Sigmoid colon (tissue), 6 donors: ENCODE measurements at regions not wholly inside any gene's neighbourhood (a gene's known extent, or its start where the extent isn't known, plus 50 kb on each side); places are given as distances from the start of the nearest gene placed in this dataset.

Experiments used
- DNase-seq: peaks from one replicate; pipeline ENCODE4 v3.0.0-alpha.2; 2019
- H3K27ac ChIP-seq, 4 donors: fragments of 200-600 bp; sonication (generic); one replicate each; pipeline ENCODE4 v1.5.1; 2016 to 2019; ENCODE audit warnings: mild to moderate bottlenecking in 1 of 4
- H3K27me3 ChIP-seq, 3 donors: fragments of 200-600 bp; sonication (generic); one replicate each; pipeline ENCODE4 v1.5.1; 2019; ENCODE audit warnings: mild to moderate bottlenecking in 1 of 3
- H3K36me3 ChIP-seq, 4 donors: fragments of 200-600 bp; sonication (generic); one replicate each; pipeline ENCODE4 v1.5.1; 2016 to 2019
- H3K4me1 ChIP-seq, 4 donors: fragments of 200-600 bp; sonication (generic); one replicate each; pipeline ENCODE4 v1.5.1; 2017 to 2019
- H3K4me3 ChIP-seq, 4 donors: fragments of 200-600 bp; sonication (generic); one replicate each; pipeline ENCODE4 v1.5.1; 2017 to 2019; ENCODE audit warnings: mild to moderate bottlenecking in 2 of 4, moderate library complexity in 1 of 4
- H3K9me3 ChIP-seq, 4 donors: fragments of 200-600 bp in 3 of 4; sonication (generic) in 3 of 4; one replicate each; pipeline versions ENCODE4 v1.5.1 to v1.6.1; 2013 to 2019
- CTCF ChIP-seq, 4 experiments: fragments of 450-650 bp in 3 of 4; fragments of 200-600 bp in 1 of 4; IDR thresholded peaks; one replicate each; pipeline ENCODE4 v1.5.1; 2016 to 2019; ENCODE audit warnings: antibody characterized with exemption in 4 of 4, mild to moderate bottlenecking in 3 of 4, moderate library complexity in 2 of 4
- EP300 ChIP-seq, 4 donors: sonication (generic); formaldehyde crosslinking; IDR thresholded peaks; one replicate each; pipeline ENCODE4 v1.6.1; 2017; ENCODE audit warnings: antibody characterized with exemption in 4 of 4
- POLR2A ChIP-seq, 2 donors: fragments of 450-650 bp; IDR thresholded peaks; one replicate each; pipeline ENCODE4 v1.6.1; 2016; ENCODE audit warnings: antibody characterized with exemption in 2 of 2, mild to moderate bottlenecking in 2 of 2, moderate library complexity in 2 of 2
- POLR2AphosphoS5 ChIP-seq, 4 donors: sonication (generic); formaldehyde crosslinking; IDR thresholded peaks; one replicate each; pipeline ENCODE4 v1.6.1; 2017; ENCODE audit warnings: antibody characterized with exemption in 4 of 4
- WGBS, 2 donors: extraction: QIAGEN DNeasy Blood & Tissue Kit; methylation state at CpG; one replicate each; pipeline ENCODE4 v1.1.7; 2013; 5-methylcytosine and 5-hydroxymethylcytosine counted together
- intact Hi-C: fragments of 100-400 bp; cut with DNase I; formaldehyde crosslinking; loops from one replicate; pipeline ENCODE4 v1.15.1; 2023
- donor health status: healthy with polysubstance abuse.
- donor health status: healthy.

GRCh38 chr5:5040712-5041111 lies 99.4 kb upstream of the ADAMTS16 start:
- Histone ChIP-seq H3K27me3 (no peaks in the 10 kb centered on the region), H3K27ac (no peak overlapping the region), H3K4me3 (no peak overlapping the region), H3K9me3 (no peaks in the 10 kb centered on the region), H3K36me3 (no peaks in the 10 kb centered on the region), H3K4me1 (no peaks in the 10 kb centered on the region)
- WGBS, 2 donors: 80 to 86% methylated on average over 3 of the region's 3 CpGs
- intact Hi-C loops: no loop called here
- DNase-seq: no peak
- TF ChIP-seq POLR2A (IDR thresholded peaks at IDR 0.05) (no peak), EP300 (IDR thresholded peaks at IDR 0.05) (no peak), CTCF (IDR thresholded peaks at IDR 0.05) (no peak), POLR2AphosphoS5 (IDR thresholded peaks at IDR 0.05) (no peak)

GRCh38 chr5:5042806-5043205 lies 97.3 kb upstream of the ADAMTS16 start:
- no peak overlapping the region for H3K27ac ChIP-seq
- H3K36me3 ChIP-seq: no peaks in the 10 kb centered on the region
- H3K4me1 ChIP-seq: no peaks in the 10 kb centered on the region
- TF ChIP-seq CTCF (IDR thresholded peaks at IDR 0.05): no peak
- TF ChIP-seq POLR2A (IDR thresholded peaks at IDR 0.05): no peak
- DNase-seq: no peak
- H3K27me3 ChIP-seq: no peaks in the 10 kb centered on the region
- H3K4me3 ChIP-seq: no peak overlapping the region
- intact Hi-C loops: no loop called here
- H3K9me3 ChIP-seq: no peaks in the 10 kb centered on the region

DNA sequence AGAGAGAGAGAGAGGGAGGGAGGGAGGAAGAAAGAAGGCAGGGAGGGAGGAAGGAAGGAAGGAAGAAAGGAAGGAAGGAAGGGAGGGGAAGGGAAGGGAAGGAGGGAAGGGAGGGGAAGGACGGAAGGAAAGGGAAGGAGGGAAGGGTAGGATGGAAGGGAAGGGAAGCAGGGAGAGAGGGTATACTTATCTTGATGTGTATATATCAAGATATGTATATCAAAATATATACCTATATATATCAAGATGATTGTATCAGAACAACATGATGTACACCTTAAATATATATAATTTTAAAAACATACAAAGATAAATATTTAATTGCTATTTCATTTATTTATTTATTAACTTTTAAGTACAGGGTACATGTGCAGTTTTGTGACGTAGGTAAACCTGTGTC lies 96.8 kb upstream of the ADAMTS16 start:
- Histone ChIP-seq H3K36me3 (no peaks in the 10 kb centered on the region), H3K4me3 (no peak overlapping the region), H3K9me3 (no peaks in the 10 kb centered on the region), H3K27ac (no peak overlapping the region), H3K4me1 (no peaks in the 10 kb centered on the region), H3K27me3 (no peaks in the 10 kb centered on the region)
- whole genome bisulfite sequencing, 2 donors: 41 to 53% methylated on average over 2 of the region's 2 CpGs
- no peak for DNase-seq
- intact Hi-C loops: no loop called here
- TF ChIP-seq EP300 (IDR thresholded peaks at IDR 0.05) (no peak), CTCF (IDR thresholded peaks at IDR 0.05) (no peak), POLR2AphosphoS5 (IDR thresholded peaks at IDR 0.05) (no peak), POLR2A (IDR thresholded peaks at IDR 0.05) (no peak)

DNA sequence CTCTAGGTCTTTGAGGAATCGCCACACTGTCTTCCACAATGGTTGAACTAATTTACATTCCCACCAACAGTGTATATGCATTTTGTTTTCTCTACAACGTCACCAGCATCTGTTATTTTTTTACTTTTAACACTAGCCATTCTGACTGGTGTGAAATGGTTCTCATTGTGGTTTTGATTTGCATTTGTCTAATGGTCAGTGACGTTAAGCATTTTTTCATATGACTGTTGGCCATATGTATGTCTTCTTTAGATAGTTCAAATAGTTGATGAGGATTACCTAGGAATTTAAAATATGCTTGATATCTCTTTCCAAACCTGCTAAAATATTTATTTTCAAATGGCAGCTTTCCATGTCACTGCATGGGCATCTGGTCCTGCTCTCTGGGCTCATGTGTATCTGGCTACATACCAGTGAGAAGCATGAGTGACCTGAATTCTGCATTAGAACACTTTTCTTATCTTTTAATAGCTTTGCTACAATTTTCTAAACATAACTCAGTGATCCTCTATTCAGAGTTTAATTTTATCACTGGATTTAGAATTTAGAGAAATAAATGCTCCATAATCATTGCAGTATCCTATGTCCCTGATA lies 95.8 kb upstream of the ADAMTS16 start:
- intact Hi-C loops: no loop called here
- DNase-seq: no peak
- no peaks in the 10 kb centered on the region for H3K9me3 ChIP-seq
- no peak for TF ChIP-seq CTCF (IDR thresholded peaks at IDR 0.05)
- TF ChIP-seq POLR2A (IDR thresholded peaks at IDR 0.05): no peak
- TF ChIP-seq EP300 (IDR thresholded peaks at IDR 0.05): no peak
- TF ChIP-seq POLR2AphosphoS5 (IDR thresholded peaks at IDR 0.05): no peak
- no peaks in the 10 kb centered on the region for H3K4me1 ChIP-seq
- no peaks in the 10 kb centered on the region for H3K36me3 ChIP-seq
- H3K27ac ChIP-seq: no peak overlapping the region
- H3K27me3 ChIP-seq: no peaks in the 10 kb centered on the region
- WGBS, 2 donors: 74 to 78% methylated on average over 3 of the region's 3 CpGs
- no peak overlapping the region for H3K4me3 ChIP-seq
